ENCODE measurements at regions not wholly inside any gene's neighbourhood (a gene's known extent, or its start where the extent isn't known, plus 50 kb on each side); places are given as distances from the start of the nearest gene placed in this dataset.

- Histone ChIP-seq H3K36me3 (no peaks in the 10 kb centered on the region), H3K9me3 (peaks cover 0 to 4% (median 0%) of the 10 kb centered on the region in 4 donors), H3K27ac (no peak overlapping the region), H3K4me3 (no peak overlapping the region), H3K27me3 (no peaks in the 10 kb centered on the region), H3K4me1 (no peaks in the 10 kb centered on the region)
- WGBS, 2 donors = 70 to 71% methylated on average over 9 of the region's 9 CpGs
- no peak for TF ChIP-seq POLR2A (IDR thresholded peaks at IDR 0.05)
- TF ChIP-seq, protein P1, sequence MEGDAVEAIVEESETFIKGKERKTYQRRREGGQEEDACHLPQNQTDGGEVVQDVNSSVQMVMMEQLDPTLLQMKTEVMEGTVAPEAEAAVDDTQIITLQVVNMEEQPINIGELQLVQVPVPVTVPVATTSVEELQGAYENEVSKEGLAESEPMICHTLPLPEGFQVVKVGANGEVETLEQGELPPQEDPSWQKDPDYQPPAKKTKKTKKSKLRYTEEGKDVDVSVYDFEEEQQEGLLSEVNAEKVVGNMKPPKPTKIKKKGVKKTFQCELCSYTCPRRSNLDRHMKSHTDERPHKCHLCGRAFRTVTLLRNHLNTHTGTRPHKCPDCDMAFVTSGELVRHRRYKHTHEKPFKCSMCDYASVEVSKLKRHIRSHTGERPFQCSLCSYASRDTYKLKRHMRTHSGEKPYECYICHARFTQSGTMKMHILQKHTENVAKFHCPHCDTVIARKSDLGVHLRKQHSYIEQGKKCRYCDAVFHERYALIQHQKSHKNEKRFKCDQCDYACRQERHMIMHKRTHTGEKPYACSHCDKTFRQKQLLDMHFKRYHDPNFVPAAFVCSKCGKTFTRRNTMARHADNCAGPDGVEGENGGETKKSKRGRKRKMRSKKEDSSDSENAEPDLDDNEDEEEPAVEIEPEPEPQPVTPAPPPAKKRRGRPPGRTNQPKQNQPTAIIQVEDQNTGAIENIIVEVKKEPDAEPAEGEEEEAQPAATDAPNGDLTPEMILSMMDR (IDR thresholded peaks at IDR 0.05) = no peak
- no peak for TF ChIP-seq EP300 (IDR thresholded peaks at IDR 0.05)
- DNase-seq (ENCODE audit: low spot score in 2 of 2) = no peak
Observed at GRCh38 chr1:4308806-4309205, 345.6 kb upstream of the AJAP1 start.

DNA sequence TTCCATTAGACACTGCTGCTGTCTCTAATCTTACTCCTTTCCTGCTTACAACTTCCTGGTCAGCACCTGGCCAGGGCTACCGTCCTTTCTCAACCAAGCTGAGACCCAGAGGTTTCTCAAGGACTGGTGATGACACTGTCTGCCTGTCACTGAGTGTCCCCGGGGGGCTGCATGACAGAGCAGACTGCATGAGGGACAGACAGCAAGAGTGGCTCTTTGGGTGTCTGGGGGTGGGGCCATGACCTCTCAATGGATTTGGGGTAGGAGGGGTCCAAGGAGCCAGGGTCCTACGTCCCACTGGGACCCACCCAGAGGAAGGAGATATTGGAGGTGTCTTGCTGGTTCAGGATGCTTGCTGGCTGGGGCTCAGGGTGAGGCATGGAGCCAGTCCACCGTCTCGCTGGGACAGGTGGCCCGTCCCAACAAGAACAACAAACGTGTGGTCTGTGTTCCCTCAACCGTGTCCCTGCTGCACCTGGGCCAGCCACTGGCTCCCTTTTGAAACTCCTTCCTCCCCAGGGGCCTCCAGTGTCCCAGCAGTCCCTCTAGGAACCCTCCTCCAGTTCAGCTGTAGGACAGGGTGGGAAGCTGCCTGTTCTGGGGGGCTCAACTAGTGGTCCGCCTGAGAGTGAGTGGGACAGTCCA, 344.6 kb upstream of the AJAP1 start:
- H3K27me3 ChIP-seq = no peaks in the 10 kb centered on the region
- H3K4me3 ChIP-seq = no peak overlapping the region
- no peak for TF ChIP-seq EP300 (IDR thresholded peaks at IDR 0.05)
- TF ChIP-seq POLR2A (IDR thresholded peaks at IDR 0.05) = no peak
- TF ChIP-seq, protein P1 (IDR thresholded peaks at IDR 0.05) = no peak
- H3K36me3 ChIP-seq = no peaks in the 10 kb centered on the region
- H3K27ac ChIP-seq = no peak overlapping the region
- no peaks in the 10 kb centered on the region for H3K4me1 ChIP-seq
- DNase-seq (ENCODE audit: low spot score in 2 of 2) = no peak
- 71 to 79% methylated on average over 8 of the region's 9 CpGs for WGBS, 2 donors
- H3K9me3 ChIP-seq = peaks cover 0 to 14% (median 0%) of the 10 kb centered on the region in 4 donors

- no peak for DNase-seq (ENCODE audit: low spot score in 2 of 2)
- peaks cover 0 to 20% (median 0%) of the 10 kb centered on the region in 4 donors for H3K9me3 ChIP-seq
Observed at GRCh38 chr1:4310396-4310923, 343.9 kb upstream of the AJAP1 start.

GRCh38 chr1:4312024-4312423, 342.4 kb upstream of the AJAP1 start:
- no peak overlapping the region for H3K4me3 ChIP-seq
- peaks cover 0 to 20% (median 0%) of the 10 kb centered on the region in 4 donors for H3K9me3 ChIP-seq
- DNase-seq (ENCODE audit: low spot score in 2 of 2) = no peak
- 83 to 85% methylated on average over 6 of the region's 6 CpGs for WGBS, 2 donors
- no peaks in the 10 kb centered on the region for H3K27me3 ChIP-seq
- no peak overlapping the region for H3K27ac ChIP-seq
- TF ChIP-seq EP300 (IDR thresholded peaks at IDR 0.05) (no peak), POLR2A (IDR thresholded peaks at IDR 0.05) (no peak)
- TF ChIP-seq, protein P1 (IDR thresholded peaks at IDR 0.05) = no peak
- H3K36me3 ChIP-seq = no peaks in the 10 kb centered on the region
- no peaks in the 10 kb centered on the region for H3K4me1 ChIP-seq

More at GRCh38 chr1:4310396-4310923, 343.9 kb upstream of the AJAP1 start:
- TF ChIP-seq EP300 (IDR thresholded peaks at IDR 0.05) (no peak), POLR2A (IDR thresholded peaks at IDR 0.05) (no peak)
- TF ChIP-seq, protein P1 (IDR thresholded peaks at IDR 0.05) = no peak
- Histone ChIP-seq H3K4me1 (no peaks in the 10 kb centered on the region), H3K36me3 (no peaks in the 10 kb centered on the region), H3K4me3 (no peak overlapping the region), H3K27me3 (no peaks in the 10 kb centered on the region), H3K27ac (no peak overlapping the region)
- 88 to 95% methylated on average over 2 to 9 of the region's 9 CpGs for WGBS, 2 donors

- no peak for DNase-seq (ENCODE audit: low spot score in 2 of 2)
- no peaks in the 10 kb centered on the region for H3K4me1 ChIP-seq
- no peaks in the 10 kb centered on the region for H3K36me3 ChIP-seq
- peaks cover 0 to 20% (median 0%) of the 10 kb centered on the region in 4 donors for H3K9me3 ChIP-seq
- TF ChIP-seq POLR2A (IDR thresholded peaks at IDR 0.05) (no peak), EP300 (IDR thresholded peaks at IDR 0.05) (no peak)
- TF ChIP-seq, protein P1 (IDR thresholded peaks at IDR 0.05) = no peak
- no peak overlapping the region for H3K4me3 ChIP-seq
- H3K27me3 ChIP-seq = no peaks in the 10 kb centered on the region
- 48 to 59% methylated on average over 4 of the region's 4 CpGs for WGBS, 2 donors
- H3K27ac ChIP-seq = no peak overlapping the region
Observed at GRCh38 chr1:4315202-4315601, 339.2 kb upstream of the AJAP1 start.

All from tibial nerve (tissue), 4 donors.